ENCODE measurements at regions not wholly inside any gene's neighbourhood (a gene's known extent, or its start where the extent isn't known, plus 50 kb on each side); places are given as distances from the start of the nearest gene placed in this dataset.

- no peak for TF ChIP-seq CTCF (IDR thresholded peaks at IDR 0.05; ENCODE audit: partially characterized antibody, unreplicated experiment)
- no peaks in the 10 kb centered on the region for H3K27me3 Mint-ChIP-seq (ENCODE audit: unreplicated experiment)
- no peak for DNase-seq
- H3K36me3 Mint-ChIP-seq (ENCODE audit: unreplicated experiment) = peaks cover 13% of the 10 kb centered on the region
- no peak overlapping the region for H3K27ac Mint-ChIP-seq (ENCODE audit: unreplicated experiment)
- H3K4me1 Mint-ChIP-seq (ENCODE audit: low read depth, unreplicated experiment) = peaks cover 9% of the 10 kb centered on the region
- H3K4me3 Mint-ChIP-seq (ENCODE audit: unreplicated experiment) = no peak overlapping the region
- H3K9me3 Mint-ChIP-seq (ENCODE audit: unreplicated experiment) = no peaks in the 10 kb centered on the region
Measured at GRCh38 chr17:5888811-5889210, 181.4 kb upstream of the WSCD1 start.

- Mint-ChIP-seq H3K4me1 (ENCODE audit: low read depth, unreplicated experiment) (peaks cover 18% of the 10 kb centered on the region), H3K27me3 (ENCODE audit: unreplicated experiment) (peaks cover 1% of the 10 kb centered on the region), H3K4me3 (ENCODE audit: unreplicated experiment) (peak overlapping the region; percentile 35), H3K36me3 (ENCODE audit: unreplicated experiment) (peaks cover 9% of the 10 kb centered on the region), H3K27ac (ENCODE audit: unreplicated experiment) (peak overlapping the region; percentile 60), H3K9me3 (ENCODE audit: unreplicated experiment) (peaks cover 3% of the 10 kb centered on the region)
- no peak for TF ChIP-seq CTCF (IDR thresholded peaks at IDR 0.05; ENCODE audit: partially characterized antibody, unreplicated experiment)
- DNase-seq = no peak
Measured at GRCh38 chr17:5892921-5893675, 177.1 kb upstream of the WSCD1 start.

GRCh38 chr17:5893741-5894140 is 176.4 kb upstream of the WSCD1 start:
- no peak for TF ChIP-seq CTCF (IDR thresholded peaks at IDR 0.05; ENCODE audit: partially characterized antibody, unreplicated experiment)
- peak overlapping the region; percentile 60 for H3K27ac Mint-ChIP-seq (ENCODE audit: unreplicated experiment)
- peaks cover 18% of the 10 kb centered on the region for H3K4me1 Mint-ChIP-seq (ENCODE audit: low read depth, unreplicated experiment)
- H3K27me3 Mint-ChIP-seq (ENCODE audit: unreplicated experiment) = peaks cover 5% of the 10 kb centered on the region
- no peak for DNase-seq
- H3K4me3 Mint-ChIP-seq (ENCODE audit: unreplicated experiment) = no peak overlapping the region
- H3K36me3 Mint-ChIP-seq (ENCODE audit: unreplicated experiment) = peaks cover 9% of the 10 kb centered on the region
- peaks cover 5% of the 10 kb centered on the region for H3K9me3 Mint-ChIP-seq (ENCODE audit: unreplicated experiment)

GRCh38 chr17:5895276-5895675 is 174.9 kb upstream of the WSCD1 start:
- DNase-seq = no peak
- Mint-ChIP-seq H3K36me3 (ENCODE audit: unreplicated experiment) (peaks cover 2% of the 10 kb centered on the region), H3K27ac (ENCODE audit: unreplicated experiment) (no peak overlapping the region), H3K4me3 (ENCODE audit: unreplicated experiment) (no peak overlapping the region), H3K9me3 (ENCODE audit: unreplicated experiment) (peaks cover 5% of the 10 kb centered on the region), H3K27me3 (ENCODE audit: unreplicated experiment) (peaks cover 5% of the 10 kb centered on the region), H3K4me1 (ENCODE audit: low read depth, unreplicated experiment) (peaks cover 18% of the 10 kb centered on the region)
- no peak for TF ChIP-seq CTCF (IDR thresholded peaks at IDR 0.05; ENCODE audit: partially characterized antibody, unreplicated experiment)

GRCh38 chr17:5896215-5896614 is 174.0 kb upstream of the WSCD1 start:
- Mint-ChIP-seq H3K4me1 (ENCODE audit: low read depth, unreplicated experiment) (peaks cover 18% of the 10 kb centered on the region), H3K9me3 (ENCODE audit: unreplicated experiment) (peaks cover 5% of the 10 kb centered on the region), H3K27me3 (ENCODE audit: unreplicated experiment) (peaks cover 5% of the 10 kb centered on the region), H3K4me3 (ENCODE audit: unreplicated experiment) (no peak overlapping the region), H3K36me3 (ENCODE audit: unreplicated experiment) (no peaks in the 10 kb centered on the region), H3K27ac (ENCODE audit: unreplicated experiment) (no peak overlapping the region)
- no peak for DNase-seq
- TF ChIP-seq CTCF (IDR thresholded peaks at IDR 0.05; ENCODE audit: partially characterized antibody, unreplicated experiment) = no peak
